GM12891 (cell line): ENCODE measurements at regions not wholly inside any gene's neighbourhood (a gene's known extent, or its start where the extent isn't known, plus 50 kb on each side); places are given as distances from the start of the nearest gene placed in this dataset.

ENCODE experiments used
- POLR2A ChIP-seq: IDR thresholded peaks from 2 replicates; pipeline ENCODE4 v1.6.1; 2011; ENCODE audit warnings: low read depth, low read length, control low read depth
- POLR2AphosphoS5 ChIP-seq: IDR thresholded peaks from 2 replicates; pipeline ENCODE4 v1.6.1; 2011; ENCODE audit warnings: low read depth, low read length, control low read depth
- SPI1 ChIP-seq: IDR thresholded peaks from 2 replicates; pipeline ENCODE4 v1.6.1; 2011; ENCODE audit warnings: low read depth, low read length, control low read depth
- TAF1 ChIP-seq: IDR thresholded peaks from 2 replicates; pipeline ENCODE4 v1.6.1; 2011; ENCODE audit warnings: low read depth, low read length, control low read depth

GRCh38 chr16:35409503-35409902, 1950.1 kb downstream of the TP53TG3F start:
- TF ChIP-seq POLR2A (no peak), TAF1 (no peak), SPI1 (no peak), POLR2AphosphoS5 (no peak)
